Loucy (cell line): ENCODE measurements at regions not wholly inside any gene's neighbourhood (a gene's known extent, or its start where the extent isn't known, plus 50 kb on each side); places are given as distances from the start of the nearest gene placed in this dataset.

Experiments used
- H2AFZ ChIP-seq: fragments of 200-600 bp; sonication (generic); 2 replicates; pipeline ENCODE4 v1.6.0; 2016; ENCODE audit warnings: antibody characterized with exemption, mild to moderate bottlenecking, low read length, moderate library complexity
- H3F3A ChIP-seq: fragments of 200-600 bp; 2 replicates; pipeline ENCODE4 v1.6.0; 2016; ENCODE audit warnings: antibody characterized with exemption, low read depth, mild to moderate bottlenecking
- H3K27me3 ChIP-seq: fragments of 200-600 bp; sonication (generic); 2 replicates; pipeline ENCODE4 v1.6.1; 2014; ENCODE audit warnings: low read length, mild to moderate bottlenecking; ENCODE audit not compliant: insufficient read depth, poor library complexity, severe bottlenecking
- H3K36me3 ChIP-seq: fragments of 200-600 bp; sonication (generic); 2 replicates; pipeline ENCODE4 v1.6.1; 2016; ENCODE audit warnings: low read length; ENCODE audit not compliant: insufficient read depth
- H3K4me1 ChIP-seq: fragments of 200-600 bp; sonication (generic); 2 replicates; pipeline ENCODE4 v1.5.1; 2014; ENCODE audit warnings: low read length, mild to moderate bottlenecking; ENCODE audit not compliant: insufficient read depth, poor library complexity, severe bottlenecking
- H3K4me2 ChIP-seq: fragments of 200-600 bp; sonication (generic); 2 replicates; pipeline ENCODE4 v1.6.0; 2014; ENCODE audit warnings: antibody characterized with exemption, low read length, low read depth, mild to moderate bottlenecking; ENCODE audit not compliant: poor library complexity, severe bottlenecking
- H3K4me3 ChIP-seq: fragments of 200-600 bp; sonication (generic); 2 replicates; pipeline ENCODE4 v1.5.1; 2014; ENCODE audit warnings: low read length, mild to moderate bottlenecking, mixed read lengths; ENCODE audit not compliant: poor library complexity, severe bottlenecking
- H3K79me2 ChIP-seq: fragments of 200-600 bp; sonication (generic); 2 replicates; pipeline ENCODE4 v1.6.1; 2014; ENCODE audit warnings: low read length; ENCODE audit not compliant: insufficient read depth
- H3K9ac ChIP-seq: fragments of 200-600 bp; sonication (generic); 2 replicates; pipeline ENCODE4 v1.6.0; 2014; ENCODE audit warnings: mild to moderate bottlenecking, low read depth, low read length, moderate library complexity; ENCODE audit not compliant: poor library complexity, severe bottlenecking
- H3K9me2 ChIP-seq: fragments of 200-600 bp; sonication (generic); replicated peaks from 2 replicates; pipeline ENCODE4 v1.6.1; 2016; ENCODE audit warnings: low read depth, low read length, mixed read lengths
- H3K9me3 ChIP-seq: fragments of 200-600 bp; sonication (generic); 2 replicates; pipeline ENCODE4 v1.6.1; 2014; ENCODE audit warnings: mild to moderate bottlenecking, antibody characterized with exemption, low read length, low read depth; ENCODE audit not compliant: insufficient read depth
- H4K20me1 ChIP-seq: fragments of 200-600 bp; sonication (generic); 2 replicates; pipeline ENCODE4 v1.6.0; 2014; ENCODE audit warnings: antibody characterized with exemption, low read length, mild to moderate bottlenecking; ENCODE audit not compliant: insufficient read depth, poor library complexity, severe bottlenecking
- CTCF ChIP-seq: fragments of 200-600 bp; sonication (generic); conservative IDR thresholded peaks from 2 replicates; pipeline ENCODE4 v1.5.1; 2014; ENCODE audit warnings: mild to moderate bottlenecking, antibody characterized with exemption, low read length
- EZH2phosphoT487 ChIP-seq: fragments of 200-600 bp; IDR thresholded peaks from 2 replicates; pipeline ENCODE4 v1.6.1; 2018; ENCODE audit warnings: antibody characterized with exemption, mild to moderate bottlenecking, moderate library complexity, borderline replicate concordance

GRCh38 chr2:107772353-107772752 is 54.3 kb upstream of the RGPD4 start:
- Histone ChIP-seq H3K4me1 (no peaks in the 10 kb centered on the region), H3F3A (no peaks in the 10 kb centered on the region), H3K79me2 (no peaks in the 10 kb centered on the region), H3K27me3 (no peaks in the 10 kb centered on the region), H3K4me3 (no peak overlapping the region), H4K20me1 (no peaks in the 10 kb centered on the region), H3K9ac (no peak overlapping the region), H3K4me2 (no peak overlapping the region), H3K36me3 (no peaks in the 10 kb centered on the region), H3K9me3 (no peaks in the 10 kb centered on the region), H3K9me2 (no peaks in the 10 kb centered on the region), H2AFZ (no peak overlapping the region)
- TF ChIP-seq EZH2phosphoT487 (no peak), CTCF (no peak)

GRCh38 chr2:107775211-107775610 is 51.5 kb upstream of the RGPD4 start:
- H2AFZ ChIP-seq = no peak overlapping the region
- no peaks in the 10 kb centered on the region for H3K9me2 ChIP-seq
- H3K36me3 ChIP-seq = no peaks in the 10 kb centered on the region
- H3K27me3 ChIP-seq = no peaks in the 10 kb centered on the region
- TF ChIP-seq EZH2phosphoT487 = no peak
- no peak for TF ChIP-seq CTCF
- H3K9me3 ChIP-seq = no peaks in the 10 kb centered on the region
- no peaks in the 10 kb centered on the region for H3K4me1 ChIP-seq
- H3K4me2 ChIP-seq = no peak overlapping the region
- H3K9ac ChIP-seq = no peak overlapping the region
- H3K79me2 ChIP-seq = no peaks in the 10 kb centered on the region
- H4K20me1 ChIP-seq = no peaks in the 10 kb centered on the region
- no peak overlapping the region for H3K4me3 ChIP-seq
- H3F3A ChIP-seq = no peaks in the 10 kb centered on the region

GRCh38 chr2:107775791-107776190 is 50.9 kb upstream of the RGPD4 start:
- Histone ChIP-seq H3K36me3 (no peaks in the 10 kb centered on the region), H3F3A (no peaks in the 10 kb centered on the region), H3K79me2 (no peaks in the 10 kb centered on the region), H3K4me1 (no peaks in the 10 kb centered on the region), H3K27me3 (no peaks in the 10 kb centered on the region), H3K4me3 (no peak overlapping the region), H3K9me2 (no peaks in the 10 kb centered on the region), H4K20me1 (no peaks in the 10 kb centered on the region), H3K4me2 (no peak overlapping the region), H3K9me3 (no peaks in the 10 kb centered on the region), H2AFZ (no peak overlapping the region), H3K9ac (no peak overlapping the region)
- no peak for TF ChIP-seq EZH2phosphoT487
- no peak for TF ChIP-seq CTCF
